ENCODE measurements at regions not wholly inside any gene's neighbourhood (a gene's known extent, or its start where the extent isn't known, plus 50 kb on each side); places are given as distances from the start of the nearest gene placed in this dataset.
"Not testable (repeated sequence)": the region's sequence is repeated elsewhere in the genome, so short reads cannot be mapped to it uniquely, and the experiment has no call there.

- DNase-seq, result no peak
Measured at GRCh38 chr2:189312643-189313042, 128.6 kb upstream of the WDR75 start.

DNA sequence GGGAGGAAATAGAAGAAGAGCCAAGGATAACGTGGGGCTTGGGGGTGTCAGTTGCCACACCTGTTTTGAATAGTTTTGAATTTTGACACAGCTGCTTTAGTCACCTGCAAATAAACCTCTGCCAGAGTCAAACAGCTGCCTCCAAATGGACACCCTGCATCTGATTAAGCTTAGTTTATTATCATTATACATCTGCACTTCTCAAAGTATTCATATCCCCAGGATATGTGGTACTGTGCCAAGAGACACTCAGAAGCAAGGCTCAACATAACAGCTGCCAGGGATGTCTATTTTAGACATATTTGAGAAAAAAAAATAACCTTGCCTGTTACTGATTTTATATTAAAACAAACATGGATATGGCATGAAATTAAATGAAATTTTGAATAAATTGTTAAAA, 122.5 kb upstream of the WDR75 start:
- DNase-seq, result no peak

- not testable (repeated sequence) for DNase-seq
Measured at GRCh38 chr2:189319424-189319823, 121.8 kb upstream of the WDR75 start.

- no peak for DNase-seq
Measured at GRCh38 chr2:189327879-189328847, 113.1 kb upstream of the WDR75 start.

DNA sequence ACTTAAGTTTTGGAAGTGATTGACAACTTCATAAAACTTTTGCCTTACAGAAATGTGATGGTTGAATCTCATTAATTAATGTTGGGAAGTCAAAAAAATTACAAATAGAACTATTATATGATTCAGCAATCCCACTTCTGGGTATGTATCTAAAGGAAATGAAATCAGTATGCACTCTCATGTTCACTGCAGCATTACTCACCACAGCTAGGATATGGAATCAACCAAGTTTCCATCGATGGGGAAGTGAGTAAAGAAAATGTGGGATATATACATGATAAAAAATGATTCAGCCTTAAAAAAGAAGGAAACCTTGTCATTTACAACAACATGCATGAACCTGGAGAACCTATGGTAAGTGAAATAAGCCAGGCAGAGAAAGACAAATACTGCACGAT, 112.4 kb upstream of the WDR75 start:
- DNase-seq, result no peak

DNA sequence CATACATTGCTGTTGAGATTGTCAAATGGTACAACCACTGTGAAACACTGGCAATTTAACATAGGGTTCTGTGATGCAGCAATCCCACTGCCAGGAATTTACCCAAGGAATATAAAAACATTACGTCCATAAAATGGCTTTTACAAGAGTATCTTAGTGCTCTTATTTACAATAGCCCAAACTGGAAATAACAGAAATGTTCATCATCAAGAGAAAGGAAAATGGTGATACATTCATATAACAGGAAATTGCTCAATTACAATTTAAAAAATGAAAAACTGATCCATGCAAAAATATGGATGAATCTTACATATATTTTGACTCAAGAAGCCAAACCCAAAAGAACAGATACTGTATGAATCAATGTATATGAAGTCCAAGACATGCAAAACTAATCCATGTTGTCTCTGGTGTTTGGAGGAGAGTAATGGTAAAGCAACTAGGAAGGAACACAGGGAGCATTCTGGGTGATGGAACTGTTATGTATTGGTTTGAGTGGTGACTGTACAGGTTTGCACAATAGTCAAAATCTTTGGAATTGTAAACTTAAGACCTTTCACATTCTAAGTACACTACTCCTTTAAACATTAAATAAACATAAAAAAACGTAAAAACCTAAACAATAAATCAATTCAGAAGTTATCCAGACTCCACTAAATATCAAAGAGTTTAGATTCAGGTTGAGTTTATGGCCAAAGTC, 104.8 kb upstream of the WDR75 start:
- DNase-seq, result no peak

DNA sequence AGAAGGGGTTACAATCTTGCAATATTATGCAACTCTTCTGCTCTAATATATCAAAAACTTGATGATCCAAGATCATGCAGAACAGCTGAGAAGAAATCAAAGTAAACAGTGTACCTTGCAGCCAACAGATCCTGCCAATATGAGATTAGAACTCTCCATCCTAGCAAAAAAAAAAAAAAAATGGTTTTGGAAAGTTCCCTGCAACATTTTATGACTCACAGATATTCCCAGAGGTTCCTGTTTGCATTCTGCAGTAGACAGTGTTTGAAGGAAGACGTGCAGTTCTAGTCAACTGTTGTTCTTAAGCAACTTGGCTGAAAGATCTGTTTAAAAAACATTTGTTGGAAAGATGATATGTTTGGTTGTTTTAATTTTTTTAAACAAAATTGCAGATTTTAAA, 103.6 kb upstream of the WDR75 start:
- no peak for DNase-seq

- DNase-seq, result no peak
Measured at GRCh38 chr2:189338115-189338514, 103.2 kb upstream of the WDR75 start.

- no peak for DNase-seq
Measured at GRCh38 chr2:189341077-189341476, 100.2 kb upstream of the WDR75 start.

GRCh38 chr2:189344043-189344442, 97.2 kb upstream of the WDR75 start:
- no peak for DNase-seq

- peak; percentile 71 for DNase-seq
Measured at GRCh38 chr2:189347540-189347939, 93.7 kb upstream of the WDR75 start.

- no peak for DNase-seq
Measured at GRCh38 chr2:189348369-189348768, 92.9 kb upstream of the WDR75 start.

- DNase-seq, result peak; percentile 26
Measured at GRCh38 chr2:189350540-189351209, 90.6 kb upstream of the WDR75 start.

- DNase-seq, result not testable (repeated sequence)
Measured at GRCh38 chr2:189351933-189352332, 89.3 kb upstream of the WDR75 start.

DNA sequence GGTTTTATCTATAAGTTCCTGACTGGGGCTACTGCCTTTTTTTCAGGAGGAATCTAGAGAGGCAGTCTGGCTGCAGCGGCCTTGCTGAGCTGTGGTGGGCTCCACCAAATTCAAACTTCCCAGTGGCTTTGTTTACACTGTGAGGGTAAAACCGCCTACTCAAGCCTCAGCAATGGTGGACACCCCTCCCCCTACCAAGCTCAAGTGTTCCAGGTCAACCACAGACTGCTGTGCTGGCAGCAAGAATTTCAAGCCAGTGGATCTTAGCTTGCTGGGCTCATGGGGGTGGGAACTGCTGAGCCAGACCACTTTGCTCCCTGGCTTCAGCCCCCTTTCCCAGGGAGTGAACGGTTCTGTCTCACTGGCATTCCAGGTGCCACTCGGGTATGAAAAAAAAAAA, 83.9 kb upstream of the WDR75 start:
- not testable (repeated sequence) for DNase-seq

DNA sequence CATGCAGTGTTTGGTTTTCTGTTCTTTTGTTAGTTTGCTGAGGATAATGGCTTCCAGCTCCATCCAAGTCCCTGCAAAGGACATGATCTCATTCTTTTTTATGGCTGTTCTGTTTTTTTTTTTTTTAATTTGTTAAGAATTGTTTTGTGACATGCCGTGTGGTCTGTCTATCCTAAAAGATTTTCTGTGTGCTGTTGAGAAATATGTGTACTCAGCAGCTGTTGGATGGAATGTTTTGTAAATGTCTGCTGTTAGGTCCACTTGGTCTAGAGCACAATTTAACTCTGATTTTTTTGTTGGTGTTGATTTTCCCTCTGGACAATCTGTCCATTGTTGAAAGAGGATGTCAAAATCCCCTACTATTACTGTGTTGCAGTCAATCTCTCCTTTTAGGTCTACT, 80.4 kb upstream of the WDR75 start:
- DNase-seq, result no peak

DNA sequence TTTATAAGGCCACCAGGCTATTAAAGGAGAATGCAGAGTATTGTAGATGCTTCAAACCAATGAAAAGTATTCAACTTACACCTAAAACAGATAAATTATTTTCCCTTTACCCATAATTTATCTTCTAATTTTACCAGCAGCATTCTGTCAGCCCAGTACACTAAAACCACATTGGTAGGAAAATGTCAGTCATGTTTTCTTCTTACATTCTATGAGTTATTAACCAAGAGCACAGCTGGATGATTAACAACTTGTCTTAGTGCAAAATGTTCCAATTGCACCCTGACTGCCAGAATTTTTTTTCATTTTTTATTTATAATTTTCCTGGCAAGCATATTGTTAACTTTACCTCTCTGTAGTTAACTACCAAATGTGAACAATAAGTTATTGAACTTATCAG, 79.0 kb upstream of the WDR75 start:
- DNase-seq, result no peak

DNA sequence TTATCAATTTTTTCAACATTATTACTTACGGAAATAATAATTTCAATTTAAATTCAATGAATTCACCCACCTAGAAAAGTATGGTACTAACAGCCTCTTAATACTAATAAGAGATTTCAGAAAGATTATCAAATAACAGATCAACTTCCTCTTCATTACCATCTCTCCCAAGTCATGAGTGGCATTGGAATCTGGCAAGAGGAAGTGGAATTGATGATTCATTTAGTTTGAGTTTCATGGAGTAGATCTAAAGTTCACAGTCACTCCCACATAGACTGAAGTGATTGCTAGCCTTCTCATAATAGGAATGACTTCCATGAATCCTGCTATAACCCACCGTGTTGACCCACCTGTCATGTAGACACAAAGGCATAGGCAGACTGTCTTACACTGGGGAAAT, 77.7 kb upstream of the WDR75 start:
- DNase-seq, result peak; percentile 42

- DNase-seq, result no peak
Measured at GRCh38 chr2:189364607-189365006, 76.7 kb upstream of the WDR75 start.

DNA sequence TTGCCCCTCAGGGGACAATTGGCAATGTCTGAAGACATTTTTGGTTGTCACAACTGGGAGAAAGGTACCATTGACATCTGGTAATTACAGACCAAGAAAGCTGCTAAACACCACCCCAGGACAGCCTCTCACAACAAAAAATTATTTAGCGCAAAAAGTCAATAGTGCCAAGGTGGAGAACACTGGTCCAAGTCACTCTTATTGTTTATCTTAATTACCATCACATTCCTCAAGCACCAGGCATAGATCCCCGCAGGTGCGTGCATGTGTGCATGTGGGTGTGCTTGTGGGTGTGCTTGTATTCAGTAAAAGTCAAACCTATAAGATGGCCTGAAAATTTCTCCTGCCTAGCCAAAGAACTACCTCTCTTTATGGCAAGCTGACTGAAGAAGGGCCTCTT, 74.9 kb upstream of the WDR75 start:
- no peak for DNase-seq

DNA sequence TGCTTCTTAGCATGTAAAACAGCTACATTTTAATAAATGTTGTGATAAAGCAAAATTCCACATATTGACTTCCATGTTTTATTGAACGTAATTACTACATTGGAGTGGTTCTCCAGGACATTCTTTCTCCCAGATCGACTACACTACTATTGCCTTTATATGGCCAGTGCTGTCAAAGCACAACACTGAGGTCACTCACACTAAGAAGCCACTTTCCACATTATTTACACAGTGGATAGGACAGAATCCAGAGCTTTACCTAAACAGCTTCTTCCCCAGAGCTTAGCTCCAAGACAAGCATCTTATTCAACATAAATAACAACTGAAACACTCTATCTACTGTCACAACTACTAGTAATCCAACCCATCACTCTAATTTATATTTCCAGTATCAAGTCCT, 73.9 kb upstream of the WDR75 start:
- no peak for DNase-seq

- peak; percentile 52 for DNase-seq
Measured at GRCh38 chr2:189369566-189369965, 71.7 kb upstream of the WDR75 start.

DNA sequence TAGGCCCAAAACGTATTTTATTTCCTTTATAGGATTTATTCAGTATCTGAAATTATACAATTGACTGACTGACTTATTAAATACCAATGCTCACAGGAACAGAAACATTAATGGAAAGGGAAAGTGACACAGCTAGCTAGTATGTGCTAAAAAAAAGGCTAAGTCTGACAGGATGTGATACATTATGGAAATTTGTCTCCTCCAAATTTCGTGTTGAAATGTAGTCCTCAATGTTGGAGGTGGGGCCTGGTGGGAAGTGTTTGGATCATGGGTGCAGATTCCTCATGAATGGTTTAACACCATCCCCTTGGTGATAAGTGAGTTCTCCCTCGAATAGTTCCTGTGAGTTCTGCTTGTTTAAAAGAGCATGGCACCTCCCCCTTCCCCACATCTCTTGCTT, 70.6 kb upstream of the WDR75 start:
- DNase-seq, result no peak
